BLaER1 (cell line): ENCODE measurements at regions not wholly inside any gene's neighbourhood (a gene's known extent, or its start where the extent isn't known, plus 50 kb on each side); places are given as distances from the start of the nearest gene placed in this dataset.

Source experiments
- H3K27ac ChIP-seq: shearing (Covaris generic); formaldehyde crosslinking; 2 replicates; pipeline ENCODE4 v1.8.1; 2022
- H3K27me3 ChIP-seq: shearing (Covaris generic); formaldehyde crosslinking; 2 replicates; pipeline ENCODE4 v1.8.1; 2022
- H3K36me3 ChIP-seq: shearing (Covaris generic); formaldehyde crosslinking; 2 replicates; pipeline ENCODE4 v1.8.1; 2022
- H3K4me1 ChIP-seq: shearing (Covaris generic); formaldehyde crosslinking; 2 replicates; pipeline ENCODE4 v1.8.1; 2022
- H3K4me2 ChIP-seq: shearing (Covaris generic); formaldehyde crosslinking; 2 replicates; pipeline ENCODE4 v1.8.1; 2022
- H3K4me3 ChIP-seq: shearing (Covaris generic); formaldehyde crosslinking; 2 replicates; pipeline ENCODE4 v1.8.1; 2022
- H3K9ac ChIP-seq: shearing (Covaris generic); formaldehyde crosslinking; 2 replicates; pipeline ENCODE4 v1.8.1; 2022
- H3K9me3 ChIP-seq: shearing (Covaris generic); formaldehyde crosslinking; 2 replicates; pipeline ENCODE4 v1.8.1; 2022
- H4K20me1 ChIP-seq: shearing (Covaris generic); formaldehyde crosslinking; 2 replicates; pipeline ENCODE4 v1.8.1; 2022
- Cebpa-rat ChIP-seq: shearing (Covaris generic); IDR thresholded peaks from 2 replicates; pipeline ENCODE4 v1.8.1; 2022

GRCh38 chr16:48057048-48057447 is 98.7 kb downstream of the ABCC12 start:
- Histone ChIP-seq H3K27ac (no peak overlapping the region), H3K9me3 (peaks cover 10% of the 10 kb centered on the region; the same call in 1 of the 2 replicates), H3K4me1 (peaks cover 32% of the 10 kb centered on the region), H3K36me3 (no peaks in the 10 kb centered on the region), H3K27me3 (no peaks in the 10 kb centered on the region), H4K20me1 (no peaks in the 10 kb centered on the region), H3K9ac (no peak overlapping the region), H3K4me3 (no peak overlapping the region), H3K4me2 (no peak overlapping the region)
- no peak for TF ChIP-seq Cebpa-rat

- Histone ChIP-seq H3K27me3 (no peaks in the 10 kb centered on the region), H3K4me3 (no peak overlapping the region), H3K36me3 (no peaks in the 10 kb centered on the region), H3K4me2 (peak overlapping the region; percentile 67), H3K4me1 (peaks cover 32% of the 10 kb centered on the region), H3K9ac (no peak overlapping the region), H4K20me1 (no peaks in the 10 kb centered on the region), H3K9me3 (peaks cover 10% of the 10 kb centered on the region; the same call in 1 of the 2 replicates), H3K27ac (no peak overlapping the region)
- TF ChIP-seq Cebpa-rat: no peak
Measured at GRCh38 chr16:48054881-48055601, 100.8 kb downstream of the ABCC12 start.

DNA sequence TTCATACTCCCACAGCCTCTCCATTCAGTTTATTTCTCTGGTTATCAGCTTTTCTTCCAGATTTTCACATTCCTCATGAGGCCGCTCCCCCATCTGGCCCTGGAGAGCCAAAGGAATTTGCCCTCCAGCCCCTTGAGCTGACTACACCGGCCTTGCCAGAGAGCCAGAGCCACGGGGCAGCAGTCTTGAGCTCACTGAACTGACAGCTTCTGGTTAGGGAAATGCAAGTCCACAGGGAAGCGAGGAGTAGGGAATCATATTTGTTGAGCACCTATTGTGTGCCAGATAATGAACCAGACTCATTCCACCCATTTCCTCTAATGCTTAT is 102.4 kb downstream of the ABCC12 start:
- Histone ChIP-seq H3K27ac (no peak overlapping the region), H4K20me1 (no peaks in the 10 kb centered on the region), H3K9me3 (no peaks in the 10 kb centered on the region), H3K4me1 (peaks cover 32% of the 10 kb centered on the region), H3K9ac (no peak overlapping the region), H3K4me2 (no peak overlapping the region), H3K27me3 (no peaks in the 10 kb centered on the region), H3K4me3 (no peak overlapping the region), H3K36me3 (no peaks in the 10 kb centered on the region)
- TF ChIP-seq Cebpa-rat: no peak

GRCh38 chr16:48052731-48053417 is 102.9 kb downstream of the ABCC12 start:
- TF ChIP-seq Cebpa-rat: no peak
- no peaks in the 10 kb centered on the region for H3K27me3 ChIP-seq
- no peaks in the 10 kb centered on the region for H4K20me1 ChIP-seq
- peaks cover 35% of the 10 kb centered on the region for H3K4me1 ChIP-seq
- no peak overlapping the region for H3K4me2 ChIP-seq
- H3K36me3 ChIP-seq: no peaks in the 10 kb centered on the region
- H3K4me3 ChIP-seq: no peak overlapping the region
- H3K9ac ChIP-seq: no peak overlapping the region
- no peak overlapping the region for H3K27ac ChIP-seq
- H3K9me3 ChIP-seq: no peaks in the 10 kb centered on the region

GRCh38 chr16:48050871-48051270 is 104.9 kb downstream of the ABCC12 start:
- Histone ChIP-seq H3K36me3 (no peaks in the 10 kb centered on the region), H3K27me3 (no peaks in the 10 kb centered on the region), H3K27ac (no peak overlapping the region), H3K4me3 (no peak overlapping the region), H3K4me2 (no peak overlapping the region), H3K4me1 (peaks cover 31% of the 10 kb centered on the region), H4K20me1 (no peaks in the 10 kb centered on the region), H3K9me3 (no peaks in the 10 kb centered on the region), H3K9ac (no peak overlapping the region)
- TF ChIP-seq Cebpa-rat: no peak

- no peak overlapping the region for H3K27ac ChIP-seq
- no peak for TF ChIP-seq Cebpa-rat
Measured at GRCh38 chr16:48049847-48050246, 105.9 kb downstream of the ABCC12 start.

DNA sequence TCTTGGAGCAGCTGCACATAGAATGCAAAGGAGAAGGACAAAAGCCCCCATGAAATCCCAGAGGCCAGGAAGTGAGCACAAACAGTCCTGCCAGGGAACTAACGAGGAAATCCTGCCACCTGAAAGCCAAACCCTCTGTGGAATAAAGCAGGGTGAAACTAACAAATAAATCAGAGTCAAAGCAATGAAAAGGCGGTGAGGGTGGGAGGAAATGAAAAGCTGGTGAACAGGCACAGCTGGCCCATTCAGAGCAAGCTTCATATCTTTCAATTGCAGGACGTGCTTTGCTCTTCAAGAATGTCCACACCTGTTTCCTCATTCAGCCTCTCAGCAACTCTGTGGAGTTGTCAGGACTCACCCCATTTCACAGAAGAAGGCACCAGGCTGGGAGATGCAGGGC is 108.1 kb downstream of the ABCC12 start:
- Histone ChIP-seq H4K20me1 (no peaks in the 10 kb centered on the region), H3K27me3 (no peaks in the 10 kb centered on the region), H3K4me2 (0 out of 2 replicates have a peak overlapping the region, but pooled peaks have one; percentile 24), H3K4me3 (no peak overlapping the region), H3K36me3 (no peaks in the 10 kb centered on the region), H3K9ac (no peak overlapping the region), H3K27ac (no peak overlapping the region), H3K9me3 (no peaks in the 10 kb centered on the region), H3K4me1 (peaks cover 8% of the 10 kb centered on the region)
- no peak for TF ChIP-seq Cebpa-rat

More at GRCh38 chr16:48049847-48050246, 105.9 kb downstream of the ABCC12 start:
- Histone ChIP-seq H3K9ac (no peak overlapping the region), H3K9me3 (no peaks in the 10 kb centered on the region), H3K4me2 (no peak overlapping the region), H4K20me1 (no peaks in the 10 kb centered on the region), H3K27me3 (no peaks in the 10 kb centered on the region), H3K36me3 (no peaks in the 10 kb centered on the region), H3K4me3 (no peak overlapping the region), H3K4me1 (peaks cover 21% of the 10 kb centered on the region)

DNA sequence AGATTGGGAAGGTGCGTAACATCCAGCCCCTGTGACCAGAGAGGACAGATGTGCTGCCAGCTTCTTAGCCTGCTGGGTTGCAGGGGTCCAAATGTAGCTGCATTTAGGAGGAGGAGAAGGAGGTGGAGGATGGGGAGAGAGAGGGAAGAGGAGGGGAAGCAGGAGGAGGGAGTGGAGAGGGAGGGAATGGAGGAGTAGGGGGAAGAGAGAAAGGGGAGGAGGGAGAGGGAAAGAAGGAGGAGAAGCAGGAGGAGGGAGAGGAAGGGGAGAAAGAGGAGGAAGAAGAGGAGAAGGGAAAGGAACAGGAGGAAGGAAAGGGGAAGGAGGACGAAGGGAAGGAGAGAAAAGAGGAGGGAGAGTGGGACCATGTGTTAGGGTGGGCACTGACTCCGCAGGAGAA is 108.6 kb downstream of the ABCC12 start:
- H3K4me1 ChIP-seq: peaks cover 8% of the 10 kb centered on the region
- H3K27me3 ChIP-seq: no peaks in the 10 kb centered on the region
- 0 out of 2 replicates have a peak overlapping the region, but pooled peaks have one; percentile 24 for H3K4me2 ChIP-seq
- no peaks in the 10 kb centered on the region for H4K20me1 ChIP-seq
- TF ChIP-seq Cebpa-rat: no peak
- no peak overlapping the region for H3K4me3 ChIP-seq
- no peaks in the 10 kb centered on the region for H3K9me3 ChIP-seq
- H3K27ac ChIP-seq: no peak overlapping the region
- no peaks in the 10 kb centered on the region for H3K36me3 ChIP-seq
- H3K9ac ChIP-seq: no peak overlapping the region

- Histone ChIP-seq H4K20me1 (no peaks in the 10 kb centered on the region), H3K36me3 (no peaks in the 10 kb centered on the region), H3K9ac (no peak overlapping the region), H3K27me3 (no peaks in the 10 kb centered on the region), H3K9me3 (no peaks in the 10 kb centered on the region), H3K4me1 (peaks cover 8% of the 10 kb centered on the region), H3K27ac (no peak overlapping the region), H3K4me2 (no peak overlapping the region), H3K4me3 (no peak overlapping the region)
- TF ChIP-seq Cebpa-rat: no peak
Measured at GRCh38 chr16:48044117-48044516, 111.7 kb downstream of the ABCC12 start.

DNA sequence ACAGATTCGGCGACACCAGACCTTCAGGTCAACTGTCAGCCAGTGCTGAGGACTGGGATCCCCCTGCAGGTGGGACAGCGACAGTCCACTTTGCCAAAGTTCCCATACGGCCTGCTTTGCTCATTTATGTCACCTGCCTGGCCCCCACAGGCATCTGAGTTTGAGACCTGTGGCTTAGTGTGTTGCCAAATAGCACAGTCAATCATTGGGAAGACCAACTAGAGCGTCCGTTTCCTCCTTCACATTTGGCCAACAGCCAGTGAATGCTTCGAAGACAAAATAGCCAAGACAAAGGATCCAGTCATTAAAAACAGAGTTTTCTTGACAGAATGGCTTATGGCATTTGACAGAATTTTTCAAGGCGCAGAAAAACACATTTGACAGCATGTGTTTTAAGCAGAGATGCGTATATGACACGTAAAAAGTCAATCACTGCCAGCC is 113.8 kb downstream of the ABCC12 start:
- no peaks in the 10 kb centered on the region for H3K27me3 ChIP-seq
- H3K9me3 ChIP-seq: no peaks in the 10 kb centered on the region
- no peak for TF ChIP-seq Cebpa-rat
- H4K20me1 ChIP-seq: no peaks in the 10 kb centered on the region
- H3K4me1 ChIP-seq: no peaks in the 10 kb centered on the region
- no peaks in the 10 kb centered on the region for H3K36me3 ChIP-seq
- no peak overlapping the region for H3K9ac ChIP-seq
- no peak overlapping the region for H3K4me2 ChIP-seq
- H3K27ac ChIP-seq: no peak overlapping the region
- H3K4me3 ChIP-seq: no peak overlapping the region
